ENCODE measurements at regions not wholly inside any gene's neighbourhood (a gene's known extent, or its start where the extent isn't known, plus 50 kb on each side); places are given as distances from the start of the nearest gene placed in this dataset.

DNA sequence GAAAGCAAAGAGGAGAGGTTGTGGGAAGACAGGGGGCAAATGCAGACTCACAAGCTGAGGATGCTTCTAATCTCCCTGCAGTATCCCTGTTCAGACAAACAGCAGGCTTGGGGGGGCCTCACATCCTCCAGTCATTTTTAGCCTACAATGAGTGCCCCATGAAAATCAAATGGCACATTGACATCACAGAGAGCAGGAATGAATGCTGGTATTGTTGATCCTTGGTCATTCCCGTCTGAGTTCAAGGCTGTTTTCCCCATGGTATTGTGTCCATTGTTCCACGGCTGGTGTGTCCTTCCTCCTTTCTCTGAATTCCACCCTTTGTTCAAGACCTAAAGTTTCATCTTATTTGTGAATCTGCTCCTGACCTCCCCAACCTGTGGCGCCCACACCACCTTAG lies 545.6 kb downstream of the AJAP1 start:
- DNase-seq (no peak), ATAC-seq (ENCODE audit: low read depth) (no peak)
- Mint-ChIP-seq H3K27ac (no peak overlapping the region), H3K4me3 (no peak overlapping the region), H3K27me3 (no peaks in the 10 kb centered on the region), H3K9me3 (no peaks in the 10 kb centered on the region), H3K4me1 (no peaks in the 10 kb centered on the region), H3K36me3 (ENCODE audit: low read depth) (no peaks in the 10 kb centered on the region)
- ChIA-PET CTCF (no interaction called here), POLR2A (no interaction called here)
- intact Hi-C loops (cut with micrococcal nuclease) = no loop called here
- TF ChIP-seq, protein P1, sequence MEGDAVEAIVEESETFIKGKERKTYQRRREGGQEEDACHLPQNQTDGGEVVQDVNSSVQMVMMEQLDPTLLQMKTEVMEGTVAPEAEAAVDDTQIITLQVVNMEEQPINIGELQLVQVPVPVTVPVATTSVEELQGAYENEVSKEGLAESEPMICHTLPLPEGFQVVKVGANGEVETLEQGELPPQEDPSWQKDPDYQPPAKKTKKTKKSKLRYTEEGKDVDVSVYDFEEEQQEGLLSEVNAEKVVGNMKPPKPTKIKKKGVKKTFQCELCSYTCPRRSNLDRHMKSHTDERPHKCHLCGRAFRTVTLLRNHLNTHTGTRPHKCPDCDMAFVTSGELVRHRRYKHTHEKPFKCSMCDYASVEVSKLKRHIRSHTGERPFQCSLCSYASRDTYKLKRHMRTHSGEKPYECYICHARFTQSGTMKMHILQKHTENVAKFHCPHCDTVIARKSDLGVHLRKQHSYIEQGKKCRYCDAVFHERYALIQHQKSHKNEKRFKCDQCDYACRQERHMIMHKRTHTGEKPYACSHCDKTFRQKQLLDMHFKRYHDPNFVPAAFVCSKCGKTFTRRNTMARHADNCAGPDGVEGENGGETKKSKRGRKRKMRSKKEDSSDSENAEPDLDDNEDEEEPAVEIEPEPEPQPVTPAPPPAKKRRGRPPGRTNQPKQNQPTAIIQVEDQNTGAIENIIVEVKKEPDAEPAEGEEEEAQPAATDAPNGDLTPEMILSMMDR (IDR thresholded peaks at IDR 0.05) = no peak

DNA sequence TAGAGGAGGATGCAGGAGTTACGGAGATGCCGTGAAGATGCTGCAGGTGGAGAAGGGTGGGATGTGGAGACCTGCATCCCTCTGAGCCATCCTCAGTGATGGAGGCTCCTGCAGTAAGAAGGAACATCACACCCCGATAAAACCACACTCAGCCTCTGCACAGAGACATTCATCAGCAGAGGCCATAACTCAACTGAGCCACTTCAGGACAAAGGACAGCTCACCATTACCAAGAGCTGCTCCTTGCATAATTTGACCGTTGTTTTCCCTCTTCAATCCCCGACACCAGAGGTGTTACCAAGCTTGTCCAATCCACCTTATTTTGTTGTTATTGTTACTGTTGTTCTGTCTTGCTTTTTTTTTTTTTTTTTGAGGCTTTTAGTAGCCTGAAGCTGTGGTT lies 543.9 kb downstream of the AJAP1 start:
- no peaks in the 10 kb centered on the region for H3K9me3 Mint-ChIP-seq
- ChIA-PET POLR2A (no interaction called here), CTCF (no interaction called here)
- no peaks in the 10 kb centered on the region for H3K4me1 Mint-ChIP-seq
- TF ChIP-seq, protein P1 (IDR thresholded peaks at IDR 0.05) = no peak
- no peaks in the 10 kb centered on the region for H3K36me3 Mint-ChIP-seq (ENCODE audit: low read depth)
- H3K4me3 Mint-ChIP-seq = no peak overlapping the region
- H3K27me3 Mint-ChIP-seq = no peaks in the 10 kb centered on the region
- DNase-seq (no peak), ATAC-seq (ENCODE audit: low read depth) (no peak)
- no peak overlapping the region for H3K27ac Mint-ChIP-seq
- intact Hi-C loops (cut with micrococcal nuclease) = no loop called here

DNA sequence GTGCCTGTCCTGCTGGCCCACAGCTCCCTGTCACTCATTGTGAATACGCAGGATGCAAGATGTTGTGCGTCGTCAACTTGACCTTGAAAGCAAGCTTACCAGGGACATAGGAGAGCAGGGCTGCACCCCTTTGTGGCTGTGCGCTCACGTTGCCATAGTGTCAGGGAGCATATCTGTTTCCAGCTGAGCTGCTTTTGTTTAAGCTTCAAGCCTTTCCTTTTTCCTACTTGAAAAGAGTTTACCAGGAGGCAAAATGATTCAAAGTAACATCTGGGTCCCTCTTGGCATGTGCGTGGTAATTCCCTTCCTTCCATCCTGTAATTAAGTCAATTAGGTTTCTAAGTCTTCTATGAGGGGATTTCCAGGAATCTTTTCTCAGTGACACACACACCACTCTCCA lies 537.1 kb downstream of the AJAP1 start:
- Mint-ChIP-seq H3K4me3 (no peak overlapping the region), H3K27me3 (no peaks in the 10 kb centered on the region), H3K4me1 (no peaks in the 10 kb centered on the region), H3K9me3 (no peaks in the 10 kb centered on the region), H3K36me3 (ENCODE audit: low read depth) (no peaks in the 10 kb centered on the region), H3K27ac (no peak overlapping the region)
- ChIA-PET POLR2A (no interaction called here), CTCF (no interaction called here)
- DNase-seq = no peak
- no peak for ATAC-seq (ENCODE audit: low read depth)
- intact Hi-C loops (cut with micrococcal nuclease) = no loop called here
- TF ChIP-seq, protein P1 (IDR thresholded peaks at IDR 0.05) = no peak

DNA sequence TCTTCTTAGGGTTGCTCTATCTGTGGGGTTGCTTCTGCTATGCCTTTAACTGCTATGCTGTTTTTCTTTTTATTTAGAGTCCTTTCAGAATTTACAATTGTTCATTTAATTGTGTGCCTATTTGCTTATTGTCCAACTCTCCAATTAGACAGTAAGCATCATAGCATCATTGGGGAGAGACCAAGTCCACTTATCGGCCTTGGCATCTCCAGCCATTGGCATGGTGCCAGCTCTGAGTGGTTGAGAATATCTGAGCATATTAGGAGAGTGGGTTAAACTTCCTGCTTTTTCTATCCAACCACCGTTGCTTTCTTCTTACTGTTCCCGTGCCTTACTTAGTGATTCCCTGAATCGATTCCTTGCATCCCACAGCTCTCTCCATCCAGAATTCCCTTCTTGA lies 535.0 kb downstream of the AJAP1 start:
- Mint-ChIP-seq H3K27me3 (no peaks in the 10 kb centered on the region), H3K4me1 (no peaks in the 10 kb centered on the region), H3K4me3 (no peak overlapping the region), H3K27ac (no peak overlapping the region), H3K9me3 (no peaks in the 10 kb centered on the region), H3K36me3 (ENCODE audit: low read depth) (no peaks in the 10 kb centered on the region)
- no peak for ATAC-seq (ENCODE audit: low read depth)
- ChIA-PET POLR2A (no interaction called here), CTCF (no interaction called here)
- intact Hi-C loops (cut with micrococcal nuclease) = no loop called here
- TF ChIP-seq, protein P1 (IDR thresholded peaks at IDR 0.05) = no peak
- no peak for DNase-seq

DNA sequence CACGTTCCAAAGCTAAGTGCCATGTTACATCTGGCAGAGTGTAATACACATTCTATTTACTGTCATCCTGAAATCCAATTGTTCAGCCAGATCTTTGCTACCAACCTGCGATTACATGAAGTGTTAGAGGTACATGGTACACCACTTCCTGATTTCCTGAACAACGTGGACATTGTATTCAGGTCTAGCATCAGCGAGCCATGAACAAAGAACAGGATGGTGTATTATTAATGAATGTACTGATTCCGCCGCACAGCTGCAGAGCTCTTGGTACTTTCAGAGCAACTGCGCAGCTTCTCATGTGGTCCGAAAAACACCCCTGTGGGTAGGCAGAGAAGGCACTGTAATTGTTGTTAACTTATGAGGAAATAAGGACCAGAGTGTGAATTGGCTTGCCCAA lies 511.4 kb downstream of the AJAP1 start:
- TF ChIP-seq, protein P1 (IDR thresholded peaks at IDR 0.05) = no peak
- no peaks in the 10 kb centered on the region for H3K4me1 Mint-ChIP-seq
- POLR2A ChIA-PET = no interaction called here
- H3K4me3 Mint-ChIP-seq = no peak overlapping the region
- CTCF ChIA-PET = no interaction called here
- H3K27ac Mint-ChIP-seq = no peak overlapping the region
- H3K36me3 Mint-ChIP-seq (ENCODE audit: low read depth) = no peaks in the 10 kb centered on the region
- intact Hi-C loops (cut with micrococcal nuclease) = no loop called here
- H3K27me3 Mint-ChIP-seq = peaks cover 3% of the 10 kb centered on the region
- no peak for ATAC-seq (ENCODE audit: low read depth)
- DNase-seq = no peak
- H3K9me3 Mint-ChIP-seq = no peaks in the 10 kb centered on the region

Data from activated B cell treated with CpG ODN at 0.5 μM for 24 hours (primary cell).